ENCODE measurements at regions not wholly inside any gene's neighbourhood (a gene's known extent, or its start where the extent isn't known, plus 50 kb on each side); places are given as distances from the start of the nearest gene placed in this dataset.

GRCh38 chr9:12882430-12882829, 107.6 kb downstream of the LURAP1L start:
- CTCF ChIA-PET: interaction anchor here (0.6 to 2.7 kb wide), 9 partner anchors 41 to 336 kb away, joined by 3 to 30 read pairs (median 4); no protein-coding TSS in a partner anchor

DNA sequence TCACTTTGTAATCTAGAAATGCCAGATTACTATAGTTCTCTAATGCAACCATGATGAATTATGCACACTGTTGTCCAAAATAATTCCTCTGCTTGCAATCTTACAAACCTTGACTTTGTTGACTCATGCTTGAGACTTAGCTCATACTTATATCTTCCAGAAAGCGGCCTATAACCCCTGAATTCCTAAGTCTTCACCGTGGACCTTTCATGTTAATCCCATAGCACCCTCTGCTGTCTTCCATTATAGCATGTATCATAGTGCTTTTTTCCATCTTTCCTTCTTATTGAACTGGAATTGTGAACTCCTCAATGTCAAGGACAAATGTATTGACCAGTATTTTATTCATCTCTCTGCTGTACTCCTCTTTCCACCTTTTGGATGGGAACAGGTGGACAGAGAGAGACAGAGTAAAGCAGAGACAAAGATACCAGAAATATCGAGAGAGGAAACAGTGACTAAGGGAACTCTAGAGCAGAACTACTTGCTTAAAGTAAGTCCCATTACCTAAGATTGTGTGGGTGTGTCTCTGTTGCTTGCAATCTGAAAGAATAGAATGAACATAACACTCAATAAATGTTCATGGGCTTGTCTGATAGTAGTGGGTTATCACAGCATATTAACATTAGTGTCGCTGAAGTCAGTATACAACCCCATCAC, 110.0 kb downstream of the LURAP1L start:
- H3K9me3 ChIP-seq (ENCODE audit: control insufficient read depth, insufficient read depth, low read depth, low read length): no peaks in the 10 kb centered on the region
- no peak overlapping the region for H3K27ac ChIP-seq (ENCODE audit: extremely low read depth, low read depth, low read length)
- ChIA-PET CTCF (interaction anchor here (0.5 to 1.7 kb wide), 20 partner anchors 24 to 182 kb away, joined by 3 to 33 read pairs (median 5); no protein-coding TSS in a partner anchor), POLR2A (interaction anchor here (0.6 kb wide), 1 partner anchor 108 kb away, joined by 4 read pairs; no protein-coding TSS in a partner anchor)
- H3K4me1 ChIP-seq (ENCODE audit: control insufficient read depth, insufficient read depth, low read length): peaks cover 10% of the 10 kb centered on the region
- H3K4me3 ChIP-seq (ENCODE audit: low read depth, low read length): no peak overlapping the region
- TF ChIP-seq ZNF654 (tag by site-specific recombination; IDR thresholded peaks at IDR 0.05; ENCODE audit: low read depth): peak; percentile 83
- TF ChIP-seq, protein P1, sequence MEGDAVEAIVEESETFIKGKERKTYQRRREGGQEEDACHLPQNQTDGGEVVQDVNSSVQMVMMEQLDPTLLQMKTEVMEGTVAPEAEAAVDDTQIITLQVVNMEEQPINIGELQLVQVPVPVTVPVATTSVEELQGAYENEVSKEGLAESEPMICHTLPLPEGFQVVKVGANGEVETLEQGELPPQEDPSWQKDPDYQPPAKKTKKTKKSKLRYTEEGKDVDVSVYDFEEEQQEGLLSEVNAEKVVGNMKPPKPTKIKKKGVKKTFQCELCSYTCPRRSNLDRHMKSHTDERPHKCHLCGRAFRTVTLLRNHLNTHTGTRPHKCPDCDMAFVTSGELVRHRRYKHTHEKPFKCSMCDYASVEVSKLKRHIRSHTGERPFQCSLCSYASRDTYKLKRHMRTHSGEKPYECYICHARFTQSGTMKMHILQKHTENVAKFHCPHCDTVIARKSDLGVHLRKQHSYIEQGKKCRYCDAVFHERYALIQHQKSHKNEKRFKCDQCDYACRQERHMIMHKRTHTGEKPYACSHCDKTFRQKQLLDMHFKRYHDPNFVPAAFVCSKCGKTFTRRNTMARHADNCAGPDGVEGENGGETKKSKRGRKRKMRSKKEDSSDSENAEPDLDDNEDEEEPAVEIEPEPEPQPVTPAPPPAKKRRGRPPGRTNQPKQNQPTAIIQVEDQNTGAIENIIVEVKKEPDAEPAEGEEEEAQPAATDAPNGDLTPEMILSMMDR (tag by site-specific recombination; IDR thresholded peaks at IDR 0.05): peak; percentile 85
- TF ChIP-seq ZNF169 (tag by site-specific recombination; IDR thresholded peaks at IDR 0.05): no peak
- H3K36me3 ChIP-seq (ENCODE audit: control insufficient read depth in 2 of 2, insufficient read depth in 1 of 2, low read length in 2 of 2): no peaks in the 10 kb centered on the region

More at GRCh38 chr9:12882430-12882829, 107.6 kb downstream of the LURAP1L start:
- H3K9me3 ChIP-seq (ENCODE audit: control insufficient read depth, insufficient read depth, low read depth, low read length): no peaks in the 10 kb centered on the region
- H3K4me3 ChIP-seq (ENCODE audit: low read depth, low read length): no peak overlapping the region
- POLR2A ChIA-PET: interaction anchor here (0.6 kb wide), 1 partner anchor 102 kb away, joined by 3 read pairs; no protein-coding TSS in a partner anchor
- H3K27ac ChIP-seq (ENCODE audit: extremely low read depth, low read depth, low read length): no peak overlapping the region
- H3K36me3 ChIP-seq (ENCODE audit: control insufficient read depth in 2 of 2, insufficient read depth in 1 of 2, low read length in 2 of 2): no peaks in the 10 kb centered on the region
- peaks cover 16% of the 10 kb centered on the region for H3K4me1 ChIP-seq (ENCODE audit: control insufficient read depth, insufficient read depth, low read length)
- no peak for TF ChIP-seq YY2 (tag by site-specific recombination; IDR thresholded peaks at IDR 0.05)

GRCh38 chr9:12889402-12890106, 114.7 kb downstream of the LURAP1L start:
- ChIA-PET CTCF (interaction anchor here (1.3 to 1.5 kb wide), 3 partner anchors 166 to 187 kb away, joined by 4 to 5 read pairs (median 4); no protein-coding TSS in a partner anchor), POLR2A (no interaction called here)
- no peak for TF ChIP-seq GLI2 (tag by site-specific recombination; IDR thresholded peaks at IDR 0.05; ENCODE audit: borderline replicate concordance, low read depth)
- no peak for TF ChIP-seq ZNF548 (tag by site-specific recombination; IDR thresholded peaks at IDR 0.05)
- no peak for TF ChIP-seq ZNF302 (tag by site-specific recombination; IDR thresholded peaks at IDR 0.05; ENCODE audit: low read depth)
- TF ChIP-seq ZNF19 (tag by site-specific recombination; IDR thresholded peaks at IDR 0.05; ENCODE audit: low read depth): no peak
- TF ChIP-seq ZNF16 (tag by site-specific recombination; IDR thresholded peaks at IDR 0.05; ENCODE audit: low read depth): no peak
- TF ChIP-seq KLF8 (tag by site-specific recombination; IDR thresholded peaks at IDR 0.05): no peak
- TF ChIP-seq SETDB1 (IDR thresholded peaks at IDR 0.05; ENCODE audit: insufficient read length, low read length): no peak
- no peak for TF ChIP-seq KLF10 (tag by site-specific recombination; IDR thresholded peaks at IDR 0.05)
- TF ChIP-seq ZNF155 (tag by site-specific recombination; IDR thresholded peaks at IDR 0.05): no peak
- no peak for TF ChIP-seq ZNF76 (tag by site-specific recombination; IDR thresholded peaks at IDR 0.05; ENCODE audit: borderline replicate concordance, low read depth)
- no peak for TF ChIP-seq KLF1 (tag by site-specific recombination; IDR thresholded peaks at IDR 0.05)
- TF ChIP-seq MYNN (tag by site-specific recombination; IDR thresholded peaks at IDR 0.05; ENCODE audit: borderline replicate concordance): no peak
- TF ChIP-seq, protein P2, sequence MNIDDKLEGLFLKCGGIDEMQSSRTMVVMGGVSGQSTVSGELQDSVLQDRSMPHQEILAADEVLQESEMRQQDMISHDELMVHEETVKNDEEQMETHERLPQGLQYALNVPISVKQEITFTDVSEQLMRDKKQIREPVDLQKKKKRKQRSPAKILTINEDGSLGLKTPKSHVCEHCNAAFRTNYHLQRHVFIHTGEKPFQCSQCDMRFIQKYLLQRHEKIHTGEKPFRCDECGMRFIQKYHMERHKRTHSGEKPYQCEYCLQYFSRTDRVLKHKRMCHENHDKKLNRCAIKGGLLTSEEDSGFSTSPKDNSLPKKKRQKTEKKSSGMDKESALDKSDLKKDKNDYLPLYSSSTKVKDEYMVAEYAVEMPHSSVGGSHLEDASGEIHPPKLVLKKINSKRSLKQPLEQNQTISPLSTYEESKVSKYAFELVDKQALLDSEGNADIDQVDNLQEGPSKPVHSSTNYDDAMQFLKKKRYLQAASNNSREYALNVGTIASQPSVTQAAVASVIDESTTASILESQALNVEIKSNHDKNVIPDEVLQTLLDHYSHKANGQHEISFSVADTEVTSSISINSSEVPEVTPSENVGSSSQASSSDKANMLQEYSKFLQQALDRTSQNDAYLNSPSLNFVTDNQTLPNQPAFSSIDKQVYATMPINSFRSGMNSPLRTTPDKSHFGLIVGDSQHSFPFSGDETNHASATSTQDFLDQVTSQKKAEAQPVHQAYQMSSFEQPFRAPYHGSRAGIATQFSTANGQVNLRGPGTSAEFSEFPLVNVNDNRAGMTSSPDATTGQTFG (tag by site-specific recombination; IDR thresholded peaks at IDR 0.05; ENCODE audit: borderline replicate concordance): no peak
- no peak for TF ChIP-seq EGR2 (tag by site-specific recombination; IDR thresholded peaks at IDR 0.05; ENCODE audit: low read depth)
- no peak for TF ChIP-seq ZFHX2 (tag by site-specific recombination; conservative IDR thresholded peaks at IDR 0.05)
- no peak for TF ChIP-seq ZNF596 (tag by site-specific recombination; IDR thresholded peaks at IDR 0.05)
- no peaks in the 10 kb centered on the region for H3K9me3 ChIP-seq (ENCODE audit: control insufficient read depth, insufficient read depth, low read depth, low read length)
- H3K4me3 ChIP-seq (ENCODE audit: low read depth, low read length): no peak overlapping the region
- no peak overlapping the region for H3K27ac ChIP-seq (ENCODE audit: extremely low read depth, low read depth, low read length)
- no peaks in the 10 kb centered on the region for H3K4me1 ChIP-seq (ENCODE audit: control insufficient read depth, insufficient read depth, low read length)
- H3K36me3 ChIP-seq (ENCODE audit: control insufficient read depth in 2 of 2, insufficient read depth in 1 of 2, low read length in 2 of 2): no peaks in the 10 kb centered on the region
